OCI-LY7 (cell line): ENCODE measurements at regions not wholly inside any gene's neighbourhood (a gene's known extent, or its start where the extent isn't known, plus 50 kb on each side); places are given as distances from the start of the nearest gene placed in this dataset.

Experiments used
- EZH2phosphoT487 ChIP-seq: fragments of 200-600 bp; sonication (generic); IDR thresholded peaks from 2 replicates; pipeline ENCODE4 v1.6.1; 2018; ENCODE audit warnings: low read depth, borderline replicate concordance, mild to moderate bottlenecking, mixed run types, antibody characterized with exemption, low read length, moderate library complexity, mixed read lengths
- TF ChIP-seq, protein P1 (sequence below): fragments of 200-600 bp; sonication (generic); conservative IDR thresholded peaks from 2 replicates; pipeline ENCODE4 v1.5.1; 2014; ENCODE audit warnings: mild to moderate bottlenecking, antibody characterized with exemption, low read length, moderate library complexity, mixed read lengths

DNA sequence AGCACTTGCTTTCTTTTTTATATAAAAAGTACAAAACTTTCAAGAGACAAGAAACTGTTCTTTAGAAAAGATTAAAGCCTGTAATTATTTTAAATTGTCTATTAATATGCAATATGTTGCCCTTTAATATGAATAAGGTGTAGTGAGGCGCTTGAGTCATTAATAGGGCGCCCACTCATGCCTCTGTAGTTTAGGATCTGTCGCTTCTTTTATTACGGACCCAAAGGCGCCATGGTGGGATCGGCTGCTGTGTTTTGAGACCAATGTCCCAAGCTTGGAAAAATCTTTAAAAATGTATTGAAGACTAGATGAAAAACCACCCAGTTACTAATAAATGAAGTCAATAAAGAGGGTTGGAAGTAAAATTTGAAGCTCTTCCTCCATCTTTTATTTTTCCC lies 259.5 kb upstream of the MEIS2 start:
- TF ChIP-seq, protein P1, sequence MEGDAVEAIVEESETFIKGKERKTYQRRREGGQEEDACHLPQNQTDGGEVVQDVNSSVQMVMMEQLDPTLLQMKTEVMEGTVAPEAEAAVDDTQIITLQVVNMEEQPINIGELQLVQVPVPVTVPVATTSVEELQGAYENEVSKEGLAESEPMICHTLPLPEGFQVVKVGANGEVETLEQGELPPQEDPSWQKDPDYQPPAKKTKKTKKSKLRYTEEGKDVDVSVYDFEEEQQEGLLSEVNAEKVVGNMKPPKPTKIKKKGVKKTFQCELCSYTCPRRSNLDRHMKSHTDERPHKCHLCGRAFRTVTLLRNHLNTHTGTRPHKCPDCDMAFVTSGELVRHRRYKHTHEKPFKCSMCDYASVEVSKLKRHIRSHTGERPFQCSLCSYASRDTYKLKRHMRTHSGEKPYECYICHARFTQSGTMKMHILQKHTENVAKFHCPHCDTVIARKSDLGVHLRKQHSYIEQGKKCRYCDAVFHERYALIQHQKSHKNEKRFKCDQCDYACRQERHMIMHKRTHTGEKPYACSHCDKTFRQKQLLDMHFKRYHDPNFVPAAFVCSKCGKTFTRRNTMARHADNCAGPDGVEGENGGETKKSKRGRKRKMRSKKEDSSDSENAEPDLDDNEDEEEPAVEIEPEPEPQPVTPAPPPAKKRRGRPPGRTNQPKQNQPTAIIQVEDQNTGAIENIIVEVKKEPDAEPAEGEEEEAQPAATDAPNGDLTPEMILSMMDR, result no peak
- TF ChIP-seq EZH2phosphoT487, result no peak
